Mesothelial cell of epicardium (in vitro differentiated cells): ENCODE measurements at regions not wholly inside any gene's neighbourhood (a gene's known extent, or its start where the extent isn't known, plus 50 kb on each side); places are given as distances from the start of the nearest gene placed in this dataset.

Experiments used
- DNase-seq, 2 experiments: peaks; one replicate each; pipeline ENCODE4 v3.0.0; 2021; ENCODE audit warnings: low spot score in 2 of 2; ENCODE audit not compliant: unreplicated experiment in 2 of 2
- H3K27ac Mint-ChIP-seq: 2 replicates; pipeline ENCODE4 v1.8.0; 2021; ENCODE audit warnings: mixed read lengths
- H3K27me3 Mint-ChIP-seq: 2 replicates; pipeline ENCODE4 v1.8.0; 2021; ENCODE audit warnings: low read depth, mixed read lengths
- H3K36me3 Mint-ChIP-seq: 2 replicates; pipeline ENCODE4 v1.8.0; 2021; ENCODE audit warnings: mixed read lengths
- H3K4me1 Mint-ChIP-seq: 2 replicates; pipeline ENCODE4 v1.8.0; 2021; ENCODE audit warnings: mixed read lengths
- H3K4me3 Mint-ChIP-seq: 2 replicates; pipeline ENCODE4 v1.8.0; 2021; ENCODE audit warnings: mild to moderate bottlenecking, moderate library complexity, mixed read lengths
- H3K9me3 Mint-ChIP-seq: 2 replicates; pipeline ENCODE4 v1.8.0; 2021; ENCODE audit warnings: mixed read lengths
- TF ChIP-seq, protein P1 (sequence below): fragments of 200-600 bp; sonication (generic); IDR thresholded peaks from one replicate; pipeline ENCODE4 v1.5.0; 2021; ENCODE audit warnings: antibody characterized with exemption; ENCODE audit not compliant: unreplicated experiment

DNA sequence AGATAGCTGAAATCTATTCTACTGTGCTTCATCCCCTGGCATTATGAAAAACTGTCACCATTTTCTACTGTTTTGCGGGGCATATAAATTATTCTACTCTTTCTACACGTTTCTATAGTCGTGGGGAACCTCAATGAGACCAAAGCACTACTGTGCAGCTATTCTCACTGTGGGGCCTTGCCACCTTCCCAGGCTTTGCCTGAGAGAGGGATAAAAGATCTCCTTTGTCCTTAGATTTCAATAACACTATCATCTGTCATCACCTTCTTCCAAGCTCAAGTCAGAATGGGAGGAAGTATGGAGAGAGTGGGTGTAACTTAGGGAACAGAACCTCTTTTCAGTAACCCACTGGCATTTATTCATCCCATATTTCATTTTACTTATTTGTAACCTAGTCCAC lies 1462.1 kb upstream of the RAG2 start:
- DNase-seq: no peak
- peaks cover 18% of the 10 kb centered on the region for H3K9me3 Mint-ChIP-seq
- TF ChIP-seq, protein P1, sequence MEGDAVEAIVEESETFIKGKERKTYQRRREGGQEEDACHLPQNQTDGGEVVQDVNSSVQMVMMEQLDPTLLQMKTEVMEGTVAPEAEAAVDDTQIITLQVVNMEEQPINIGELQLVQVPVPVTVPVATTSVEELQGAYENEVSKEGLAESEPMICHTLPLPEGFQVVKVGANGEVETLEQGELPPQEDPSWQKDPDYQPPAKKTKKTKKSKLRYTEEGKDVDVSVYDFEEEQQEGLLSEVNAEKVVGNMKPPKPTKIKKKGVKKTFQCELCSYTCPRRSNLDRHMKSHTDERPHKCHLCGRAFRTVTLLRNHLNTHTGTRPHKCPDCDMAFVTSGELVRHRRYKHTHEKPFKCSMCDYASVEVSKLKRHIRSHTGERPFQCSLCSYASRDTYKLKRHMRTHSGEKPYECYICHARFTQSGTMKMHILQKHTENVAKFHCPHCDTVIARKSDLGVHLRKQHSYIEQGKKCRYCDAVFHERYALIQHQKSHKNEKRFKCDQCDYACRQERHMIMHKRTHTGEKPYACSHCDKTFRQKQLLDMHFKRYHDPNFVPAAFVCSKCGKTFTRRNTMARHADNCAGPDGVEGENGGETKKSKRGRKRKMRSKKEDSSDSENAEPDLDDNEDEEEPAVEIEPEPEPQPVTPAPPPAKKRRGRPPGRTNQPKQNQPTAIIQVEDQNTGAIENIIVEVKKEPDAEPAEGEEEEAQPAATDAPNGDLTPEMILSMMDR: no peak
- H3K4me1 Mint-ChIP-seq: peaks cover 44% of the 10 kb centered on the region
- no peak overlapping the region for H3K4me3 Mint-ChIP-seq
- H3K36me3 Mint-ChIP-seq: peaks cover 5% of the 10 kb centered on the region
- H3K27ac Mint-ChIP-seq: peak overlapping the region; percentile 84
- no peaks in the 10 kb centered on the region for H3K27me3 Mint-ChIP-seq

DNA sequence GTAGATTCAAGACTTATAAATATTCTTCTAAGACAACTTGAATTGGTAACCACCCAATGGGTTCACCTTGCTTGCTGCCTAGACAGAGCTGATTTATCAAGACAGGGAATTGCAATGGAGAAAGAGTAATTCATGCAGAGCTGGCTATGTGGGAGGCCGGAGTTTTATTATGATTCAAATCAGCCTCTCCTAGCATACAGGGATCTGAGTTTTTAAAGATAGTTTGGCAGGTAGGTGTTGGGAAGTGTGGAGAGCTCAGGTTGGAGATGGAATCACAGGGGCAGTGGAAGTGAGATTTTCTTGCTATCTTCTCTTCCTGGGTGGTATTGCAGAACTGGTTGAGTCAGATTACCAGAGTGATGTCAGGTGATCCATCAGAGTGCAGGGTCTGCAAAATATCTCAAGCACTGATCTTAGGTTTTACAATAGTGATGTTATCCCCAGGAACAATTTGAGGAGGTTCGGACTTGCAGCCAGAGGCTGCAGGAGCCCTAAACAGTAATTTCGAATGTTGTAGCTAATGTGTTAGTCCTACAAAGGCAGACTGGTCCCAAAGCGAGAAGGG lies 1448.6 kb upstream of the RAG2 start:
- Mint-ChIP-seq H3K9me3 (peaks cover 15% of the 10 kb centered on the region), H3K27me3 (no peaks in the 10 kb centered on the region), H3K4me1 (peaks cover 43% of the 10 kb centered on the region), H3K4me3 (peak overlapping the region; percentile 19), H3K36me3 (peaks cover 6% of the 10 kb centered on the region), H3K27ac (peak overlapping the region; percentile 51)
- no peak for DNase-seq
- TF ChIP-seq, protein P1: no peak

DNA sequence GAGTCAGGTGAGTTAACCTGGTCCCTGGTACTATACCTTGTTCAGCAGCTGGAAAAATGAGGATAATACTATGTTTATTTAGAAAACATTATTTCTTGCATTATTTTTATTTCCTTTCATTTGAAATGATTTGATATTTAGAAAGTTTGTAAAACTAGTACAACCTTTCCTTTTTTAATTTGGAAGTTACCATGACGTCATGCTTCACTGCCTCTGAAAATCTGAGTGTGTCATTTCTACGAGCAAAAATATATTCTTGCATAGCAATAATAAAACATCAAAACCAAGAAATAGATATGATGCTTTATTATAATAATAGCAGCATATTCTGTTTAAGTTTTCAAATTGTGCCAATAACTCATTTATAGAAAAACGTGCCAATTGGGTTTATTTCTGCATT lies 1445.0 kb upstream of the RAG2 start:
- Mint-ChIP-seq H3K27ac (no peak overlapping the region), H3K36me3 (no peaks in the 10 kb centered on the region), H3K4me3 (no peak overlapping the region), H3K4me1 (peaks cover 21% of the 10 kb centered on the region), H3K27me3 (no peaks in the 10 kb centered on the region), H3K9me3 (peaks cover 7% of the 10 kb centered on the region)
- TF ChIP-seq, protein P1: no peak
- no peak for DNase-seq

DNA sequence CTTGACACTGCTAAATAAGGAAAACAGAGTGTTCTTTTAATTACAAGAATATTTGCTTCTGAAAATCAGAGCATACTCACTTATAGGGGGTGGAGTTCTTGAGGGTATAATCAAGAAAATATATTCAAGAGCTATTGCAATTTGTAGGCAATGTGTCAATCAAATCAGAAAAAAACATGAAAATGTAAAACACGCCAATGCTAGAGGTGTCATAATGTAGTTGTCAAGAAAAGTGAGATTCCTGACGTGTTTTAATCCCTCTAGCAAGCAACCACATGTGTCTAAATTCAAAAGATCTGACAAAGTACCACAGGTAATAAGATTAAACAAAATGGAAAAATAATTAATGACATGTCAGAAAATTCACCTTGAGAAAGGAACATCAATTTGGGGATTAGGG lies 1440.7 kb upstream of the RAG2 start:
- no peaks in the 10 kb centered on the region for H3K27me3 Mint-ChIP-seq
- H3K27ac Mint-ChIP-seq: no peak overlapping the region
- H3K4me3 Mint-ChIP-seq: no peak overlapping the region
- peaks cover 17% of the 10 kb centered on the region for H3K9me3 Mint-ChIP-seq
- no peak for DNase-seq
- H3K36me3 Mint-ChIP-seq: no peaks in the 10 kb centered on the region
- H3K4me1 Mint-ChIP-seq: peaks cover 5% of the 10 kb centered on the region
- TF ChIP-seq, protein P1: no peak

DNA sequence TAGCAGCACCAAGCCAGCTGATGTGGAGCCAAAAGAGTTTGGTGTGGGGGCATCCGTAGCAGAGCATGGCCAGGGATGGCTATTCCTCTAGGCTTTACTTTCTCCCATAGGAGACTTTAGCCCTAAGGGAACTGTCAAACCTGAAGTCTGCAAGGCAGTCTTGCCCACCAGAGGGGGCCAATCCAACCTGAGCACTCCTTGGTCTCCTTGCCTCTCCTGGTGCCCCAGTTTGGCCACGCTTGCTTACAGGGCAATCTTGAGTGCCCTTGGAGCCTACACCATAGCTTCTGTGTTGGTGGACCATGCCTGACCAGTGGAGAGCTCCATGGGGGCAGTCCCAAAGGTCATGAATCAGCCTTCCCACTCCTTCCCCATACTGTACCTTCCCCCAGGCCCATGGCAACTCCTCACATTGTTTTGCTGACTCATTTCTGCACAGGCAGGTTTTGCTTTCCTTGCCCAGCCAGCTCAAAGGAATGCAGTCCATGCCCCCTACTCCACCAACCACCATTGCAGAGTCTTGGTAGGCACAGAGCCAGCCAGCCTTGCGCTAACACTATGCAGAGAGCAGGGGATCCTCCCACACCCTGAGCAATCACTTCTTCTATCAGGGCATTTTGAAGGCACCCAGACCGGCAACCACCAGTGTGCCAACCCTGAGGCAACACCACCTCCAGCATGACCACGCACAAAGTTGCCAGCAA lies 1421.2 kb upstream of the RAG2 start:
- Mint-ChIP-seq H3K36me3 (peaks cover 24% of the 10 kb centered on the region), H3K4me3 (no peak overlapping the region), H3K4me1 (peaks cover under 1% of the 10 kb centered on the region), H3K9me3 (peaks cover 46% of the 10 kb centered on the region), H3K27me3 (no peaks in the 10 kb centered on the region), H3K27ac (no peak overlapping the region)
- DNase-seq: no peak
- TF ChIP-seq, protein P1: no peak
